ENCODE measurements at regions not wholly inside any gene's neighbourhood (a gene's known extent, or its start where the extent isn't known, plus 50 kb on each side); places are given as distances from the start of the nearest gene placed in this dataset.
A peak's percentile ranks its signal among the peaks of the same experiment; 100 is the strongest.
"Not testable (repeated sequence)": the region's sequence is repeated elsewhere in the genome, so short reads cannot be mapped to it uniquely, and the experiment has no call there.

GRCh38 chr11:90491466-90491865 is 268.6 kb upstream of the CHORDC1 start:
- no peak overlapping the region for H3K4me3 ChIP-seq (IDR thresholded peaks at IDR 0.05; ENCODE audit: insufficient read depth, low read depth, low read length)
- no peak overlapping the region for H3K27ac ChIP-seq
- TF ChIP-seq CTCF (conservative IDR thresholded peaks at IDR 0.05; ENCODE audit: low read depth, low read length): no peak
- no peak overlapping the region for H2AFZ ChIP-seq (ENCODE audit: low read depth)
- H4K20me1 ChIP-seq (ENCODE audit: insufficient read depth): no peaks in the 10 kb centered on the region
- H3K9ac ChIP-seq: no peak overlapping the region
- H3K27me3 ChIP-seq (ENCODE audit: insufficient read depth, low read depth): no peaks in the 10 kb centered on the region
- H3K4me1 ChIP-seq (ENCODE audit: low read depth, poor library complexity, severe bottlenecking): no peaks in the 10 kb centered on the region
- H3K4me2 ChIP-seq: no peak overlapping the region
- H3K36me3 ChIP-seq (ENCODE audit: insufficient read depth): no peaks in the 10 kb centered on the region
- H3K79me2 ChIP-seq (ENCODE audit: insufficient read depth, low read depth): no peaks in the 10 kb centered on the region

- H3K27ac ChIP-seq: no peak overlapping the region
- H3K4me2 ChIP-seq: no peak overlapping the region
- H3K36me3 ChIP-seq (ENCODE audit: insufficient read depth): no peaks in the 10 kb centered on the region
- H3K4me3 ChIP-seq (IDR thresholded peaks at IDR 0.05; ENCODE audit: insufficient read depth, low read depth, low read length): no peak overlapping the region
- H3K27me3 ChIP-seq (ENCODE audit: insufficient read depth, low read depth): no peaks in the 10 kb centered on the region
- H3K4me1 ChIP-seq (ENCODE audit: low read depth, poor library complexity, severe bottlenecking): no peaks in the 10 kb centered on the region
- peak; percentile 56 for TF ChIP-seq CTCF (conservative IDR thresholded peaks at IDR 0.05; ENCODE audit: low read depth, low read length)
- H3K9ac ChIP-seq: no peak overlapping the region
- H2AFZ ChIP-seq (ENCODE audit: low read depth): no peak overlapping the region
- no peaks in the 10 kb centered on the region for H4K20me1 ChIP-seq (ENCODE audit: insufficient read depth)
- no peaks in the 10 kb centered on the region for H3K79me2 ChIP-seq (ENCODE audit: insufficient read depth, low read depth)
These were observed 253.7 kb upstream of the CHORDC1 start for GRCh38 chr11:90476442-90477007.

- no peak overlapping the region for H3K9ac ChIP-seq
- no peaks in the 10 kb centered on the region for H3K4me1 ChIP-seq (ENCODE audit: low read depth, poor library complexity, severe bottlenecking)
- H3K4me3 ChIP-seq (IDR thresholded peaks at IDR 0.05; ENCODE audit: insufficient read depth, low read depth, low read length): no peak overlapping the region
- H2AFZ ChIP-seq (ENCODE audit: low read depth): no peak overlapping the region
- H4K20me1 ChIP-seq (ENCODE audit: insufficient read depth): no peaks in the 10 kb centered on the region
- H3K27ac ChIP-seq: no peak overlapping the region
- no peak for TF ChIP-seq CTCF (conservative IDR thresholded peaks at IDR 0.05; ENCODE audit: low read depth, low read length)
- no peaks in the 10 kb centered on the region for H3K79me2 ChIP-seq (ENCODE audit: insufficient read depth, low read depth)
- no peaks in the 10 kb centered on the region for H3K27me3 ChIP-seq (ENCODE audit: insufficient read depth, low read depth)
- no peaks in the 10 kb centered on the region for H3K36me3 ChIP-seq (ENCODE audit: insufficient read depth)
- no peak overlapping the region for H3K4me2 ChIP-seq
These were observed 246.1 kb upstream of the CHORDC1 start for GRCh38 chr11:90468923-90469322.

GRCh38 chr11:90465553-90465952 is 242.7 kb upstream of the CHORDC1 start:
- Histone ChIP-seq H3K9ac (no peak overlapping the region), H3K27ac (no peak overlapping the region), H4K20me1 (ENCODE audit: insufficient read depth) (no peaks in the 10 kb centered on the region), H3K4me3 (IDR thresholded peaks at IDR 0.05; ENCODE audit: insufficient read depth, low read depth, low read length) (no peak overlapping the region), H3K79me2 (ENCODE audit: insufficient read depth, low read depth) (no peaks in the 10 kb centered on the region), H3K36me3 (ENCODE audit: insufficient read depth) (no peaks in the 10 kb centered on the region), H3K4me1 (ENCODE audit: low read depth, poor library complexity, severe bottlenecking) (no peaks in the 10 kb centered on the region), H3K27me3 (ENCODE audit: insufficient read depth, low read depth) (no peaks in the 10 kb centered on the region), H2AFZ (ENCODE audit: low read depth) (no peak overlapping the region), H3K4me2 (no peak overlapping the region)
- TF ChIP-seq CTCF (conservative IDR thresholded peaks at IDR 0.05; ENCODE audit: low read depth, low read length): no peak

- not testable (repeated sequence) for H3K79me2 ChIP-seq (ENCODE audit: insufficient read depth, low read depth); H3K9ac ChIP-seq; H3K27ac ChIP-seq; H4K20me1 ChIP-seq (ENCODE audit: insufficient read depth); H3K36me3 ChIP-seq (ENCODE audit: insufficient read depth); H3K4me3 ChIP-seq (IDR thresholded peaks at IDR 0.05; ENCODE audit: insufficient read depth, low read depth, low read length); H3K4me2 ChIP-seq; H3K4me1 ChIP-seq (ENCODE audit: low read depth, poor library complexity, severe bottlenecking); H2AFZ ChIP-seq (ENCODE audit: low read depth); H3K27me3 ChIP-seq (ENCODE audit: insufficient read depth, low read depth)
These were observed 232.6 kb upstream of the CHORDC1 start for GRCh38 chr11:90455347-90455920.
